GM10248 (cell line): ENCODE measurements at regions not wholly inside any gene's neighbourhood (a gene's known extent, or its start where the extent isn't known, plus 50 kb on each side); places are given as distances from the start of the nearest gene placed in this dataset.

Experiments used
- CTCF ChIA-PET: fragments of 300-600 bp; sonication (Branson Sonifier 250); formaldehyde crosslinking; extraction: SDS; loops from one replicate; lab custom pipeline; 2021; ENCODE audit warnings: antibody characterized with exemption; lab: Yijun Ruan, JAX
- POLR2A ChIA-PET: fragments of 350-650 bp; sonication (Branson Sonifier 250); formaldehyde crosslinking; extraction: SDS; loops from one replicate; lab custom pipeline; 2020; ENCODE audit warnings: antibody characterized with exemption; lab: Yijun Ruan, JAX
- DNase-seq: peaks from one replicate; pipeline ENCODE4 v3.0.0; 2012; ENCODE audit errors: extremely low spot score
- TF ChIP-seq, protein P1 (sequence below): IDR thresholded peaks from 2 replicates; pipeline ENCODE4 v1.5.1; 2012; ENCODE audit warnings: mild to moderate bottlenecking, low read depth; ENCODE audit errors: extremely low read depth, missing control alignments, control extremely low read depth

DNA sequence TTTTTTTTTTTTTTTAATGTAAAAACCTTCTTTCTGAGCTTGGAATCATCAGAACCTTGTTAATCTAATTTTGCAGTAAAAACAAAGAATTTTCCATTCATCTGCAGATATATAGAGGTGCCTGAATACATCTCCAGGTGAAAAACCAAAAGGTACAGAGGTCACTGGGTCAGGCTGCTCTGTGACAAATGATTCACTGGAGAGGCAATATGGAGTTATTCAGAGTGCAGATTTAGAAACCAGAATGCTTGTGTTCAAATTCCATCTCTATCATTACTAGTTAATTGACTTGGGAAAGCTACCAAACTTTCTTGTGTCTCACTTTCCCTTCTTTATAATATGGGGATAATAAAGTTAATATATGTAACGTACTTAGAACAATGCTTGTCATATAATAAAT lies 51.5 kb upstream of the C1orf53 start:
- TF ChIP-seq, protein P1, sequence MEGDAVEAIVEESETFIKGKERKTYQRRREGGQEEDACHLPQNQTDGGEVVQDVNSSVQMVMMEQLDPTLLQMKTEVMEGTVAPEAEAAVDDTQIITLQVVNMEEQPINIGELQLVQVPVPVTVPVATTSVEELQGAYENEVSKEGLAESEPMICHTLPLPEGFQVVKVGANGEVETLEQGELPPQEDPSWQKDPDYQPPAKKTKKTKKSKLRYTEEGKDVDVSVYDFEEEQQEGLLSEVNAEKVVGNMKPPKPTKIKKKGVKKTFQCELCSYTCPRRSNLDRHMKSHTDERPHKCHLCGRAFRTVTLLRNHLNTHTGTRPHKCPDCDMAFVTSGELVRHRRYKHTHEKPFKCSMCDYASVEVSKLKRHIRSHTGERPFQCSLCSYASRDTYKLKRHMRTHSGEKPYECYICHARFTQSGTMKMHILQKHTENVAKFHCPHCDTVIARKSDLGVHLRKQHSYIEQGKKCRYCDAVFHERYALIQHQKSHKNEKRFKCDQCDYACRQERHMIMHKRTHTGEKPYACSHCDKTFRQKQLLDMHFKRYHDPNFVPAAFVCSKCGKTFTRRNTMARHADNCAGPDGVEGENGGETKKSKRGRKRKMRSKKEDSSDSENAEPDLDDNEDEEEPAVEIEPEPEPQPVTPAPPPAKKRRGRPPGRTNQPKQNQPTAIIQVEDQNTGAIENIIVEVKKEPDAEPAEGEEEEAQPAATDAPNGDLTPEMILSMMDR = no peak
- no peak for DNase-seq
- ChIA-PET POLR2A (no interaction called here), CTCF (interaction anchor here (1.3 kb wide), 1 partner anchor 325 kb away, joined by 3 read pairs; no protein-coding TSS in a partner anchor)

DNA sequence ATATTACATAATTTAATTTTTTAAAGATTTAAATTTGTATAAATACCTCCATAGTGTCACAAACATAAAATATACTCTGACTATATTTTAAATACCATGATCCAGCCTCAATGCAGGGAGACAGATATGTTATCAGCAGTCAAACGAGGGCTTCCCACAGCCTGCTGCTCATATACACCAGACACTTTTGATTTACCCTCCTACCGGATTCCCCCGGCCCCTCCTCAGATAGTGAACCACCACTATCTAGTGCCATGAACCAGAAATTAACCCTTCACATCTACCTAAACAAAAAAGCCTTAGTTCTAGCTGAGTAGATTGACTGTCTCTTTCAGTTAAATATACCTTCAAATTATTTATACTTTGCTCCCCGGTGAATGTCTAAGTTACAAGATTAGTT lies 52.4 kb upstream of the C1orf53 start:
- TF ChIP-seq, protein P1 = no peak
- DNase-seq = no peak
- POLR2A ChIA-PET = no interaction called here
- CTCF ChIA-PET = no interaction called here

DNA sequence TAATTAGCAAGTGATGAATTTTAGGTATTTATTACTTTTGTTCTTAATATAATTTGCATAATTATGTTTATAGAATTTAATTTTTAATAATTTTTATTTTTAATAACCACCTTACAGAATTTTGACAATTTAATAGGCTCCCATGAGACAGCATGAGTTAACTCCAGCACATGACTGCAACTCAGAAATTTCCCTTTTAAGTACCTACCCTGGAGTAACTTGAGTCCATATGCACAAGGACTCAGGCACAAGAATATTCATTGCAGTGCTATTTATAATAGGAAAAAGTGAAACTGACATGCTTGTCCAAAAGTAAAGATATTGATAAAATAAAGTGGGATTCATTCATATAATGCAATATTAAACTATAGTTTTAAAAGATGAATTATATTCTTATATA lies 54.1 kb upstream of the C1orf53 start:
- no peak for DNase-seq

DNA sequence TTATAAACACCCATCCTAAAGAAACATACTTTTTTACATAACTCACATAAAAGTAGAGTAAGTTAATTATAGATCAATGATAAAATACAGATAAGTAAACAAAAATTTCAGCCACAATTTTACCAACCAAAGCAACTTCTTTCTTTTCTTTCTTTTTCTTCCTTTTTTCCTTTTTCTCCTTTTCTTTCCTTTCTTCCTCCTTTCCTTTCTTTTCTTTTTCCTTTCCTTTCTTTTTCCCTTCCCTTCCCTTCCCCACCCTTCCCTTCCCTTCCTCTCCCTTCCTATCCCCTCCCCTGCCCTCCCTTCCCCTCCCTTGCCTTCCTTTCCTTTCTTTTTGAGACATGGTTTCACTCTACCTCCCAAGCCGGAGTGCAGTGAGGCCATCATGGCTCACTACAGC lies 56.5 kb upstream of the C1orf53 start:
- ChIA-PET POLR2A (no interaction called here), CTCF (interaction anchor here (1.4 kb wide), 1 partner anchor 9 kb away, joined by 3 read pairs; no protein-coding TSS in a partner anchor)
- DNase-seq = no peak
- TF ChIP-seq, protein P1 = no peak

More for the DNA sequence above, 54.1 kb upstream of the C1orf53 start:
- TF ChIP-seq, protein P1 = no peak
- CTCF ChIA-PET = no interaction called here
- POLR2A ChIA-PET = no interaction called here

DNA sequence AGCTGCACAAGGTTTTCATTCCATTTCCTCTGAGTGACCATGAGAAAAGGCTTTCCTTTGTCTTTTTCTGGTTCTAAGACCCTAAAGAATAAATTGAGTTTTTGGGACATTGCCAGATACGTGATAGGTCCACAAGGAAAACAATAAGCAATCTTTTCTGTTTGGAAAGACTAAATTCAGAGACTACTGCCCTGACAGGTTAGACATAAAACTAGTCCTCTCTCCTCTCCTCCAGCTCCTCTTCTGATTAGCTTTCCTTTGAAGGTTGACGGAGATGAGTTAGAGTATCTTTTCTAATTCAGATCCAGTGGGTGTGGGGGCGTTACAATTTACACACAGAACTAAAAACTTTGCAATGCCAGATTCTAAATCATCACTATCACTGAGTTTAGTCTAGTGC lies 57.8 kb upstream of the C1orf53 start:
- POLR2A ChIA-PET = no interaction called here
- no peak for DNase-seq
- CTCF ChIA-PET = no interaction called here
- TF ChIP-seq, protein P1 = no peak

DNA sequence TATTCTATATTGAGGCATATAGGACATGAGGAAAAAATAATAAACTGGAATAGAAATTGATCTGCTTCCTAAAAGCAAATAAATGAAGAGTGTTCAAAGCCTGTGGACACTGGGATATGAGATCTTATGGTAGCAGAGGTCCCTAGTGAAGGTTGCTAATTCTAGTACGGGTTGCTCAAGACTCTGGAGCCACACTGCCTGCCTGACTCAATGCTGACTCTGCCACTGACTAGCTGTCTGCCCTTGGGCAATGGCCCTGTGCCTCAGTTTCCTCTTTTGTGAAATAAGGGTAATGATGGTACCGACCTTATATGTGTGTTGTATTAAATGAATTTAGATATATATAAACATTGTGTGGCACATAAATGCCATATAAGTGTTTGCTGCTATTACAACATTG lies 59.0 kb upstream of the C1orf53 start:
- ChIA-PET POLR2A (no interaction called here), CTCF (interaction anchor here (1.4 kb wide), 1 partner anchor 321 kb away, joined by 3 read pairs; no protein-coding TSS in a partner anchor)
- DNase-seq = no peak
- TF ChIP-seq, protein P1 = no peak
